HEK293 (cell line): ENCODE measurements at regions not wholly inside any gene's neighbourhood (a gene's known extent, or its start where the extent isn't known, plus 50 kb on each side); places are given as distances from the start of the nearest gene placed in this dataset.

Source experiments
- BCL11B ChIP-seq: fragments of 450-650 bp; formaldehyde crosslinking; IDR thresholded peaks from 2 replicates; pipeline ENCODE4 v1.5.1; 2016; ENCODE audit warnings: low read depth, missing biosample characterization, missing genetic modification characterization
- GLIS1 ChIP-seq: fragments of 450-650 bp; formaldehyde crosslinking; IDR thresholded peaks from 2 replicates; pipeline ENCODE4 v1.5.1; 2016; ENCODE audit warnings: missing biosample characterization, missing genetic modification characterization
- IKZF3 ChIP-seq: fragments of 450-650 bp; IDR thresholded peaks from 2 replicates; pipeline ENCODE4 v1.5.0; 2018; ENCODE audit warnings: missing biosample characterization, mild to moderate bottlenecking, missing genetic modification characterization, moderate library complexity
- SP7 ChIP-seq: fragments of 450-650 bp; formaldehyde crosslinking; IDR thresholded peaks from 2 replicates; pipeline ENCODE4 v1.5.1; 2016; ENCODE audit warnings: missing biosample characterization, missing genetic modification characterization
- TCF7L2 ChIP-seq: IDR thresholded peaks from 2 replicates; pipeline ENCODE4 v1.6.1; 2011; ENCODE audit warnings: low read depth, mild to moderate bottlenecking, inconsistent platforms, low read length, moderate library complexity, borderline replicate concordance
- ZNF514 ChIP-seq: fragments of 450-650 bp; formaldehyde crosslinking; IDR thresholded peaks from 2 replicates; pipeline ENCODE4 v1.5.1; 2016; ENCODE audit warnings: missing biosample characterization, missing genetic modification characterization
- TF ChIP-seq, protein P1 (sequence below): fragments of 450-650 bp; formaldehyde crosslinking; IDR thresholded peaks from 2 replicates; pipeline ENCODE4 v1.5.1; 2016; ENCODE audit warnings: missing biosample characterization, missing genetic modification characterization
- TF ChIP-seq, protein P2 (sequence below): fragments of 450-650 bp; formaldehyde crosslinking; IDR thresholded peaks from 2 replicates; pipeline ENCODE4 v1.5.1; 2016; ENCODE audit warnings: missing biosample characterization, missing genetic modification characterization

DNA sequence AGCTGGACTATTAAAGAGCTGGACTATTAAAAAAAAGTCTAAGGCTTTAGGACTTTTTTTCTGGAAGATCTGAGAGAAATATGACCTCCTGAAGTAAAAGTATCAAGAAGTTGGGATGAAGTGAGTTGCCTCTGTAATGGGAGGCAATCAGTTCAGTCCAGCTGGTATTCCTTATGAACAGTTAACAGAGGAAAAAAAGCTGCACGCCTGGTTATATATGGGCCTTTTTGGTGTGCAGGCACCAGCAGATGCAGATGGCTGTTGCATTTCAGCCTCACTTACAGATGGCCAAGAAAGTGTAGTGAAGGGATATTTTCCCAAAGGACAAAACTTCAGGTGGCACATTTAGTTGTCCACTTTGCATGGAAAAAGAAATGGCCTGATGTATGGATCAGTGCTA, 70.3 kb upstream of the ELOVL5 start:
- TF ChIP-seq SP7 (tag by site-specific recombination) (no peak), ZNF514 (no peak), GLIS1 (tag by site-specific recombination) (no peak), IKZF3 (tag by site-specific recombination) (no peak), BCL11B (tag by site-specific recombination) (no peak), TCF7L2 (no peak)
- TF ChIP-seq, protein P1, sequence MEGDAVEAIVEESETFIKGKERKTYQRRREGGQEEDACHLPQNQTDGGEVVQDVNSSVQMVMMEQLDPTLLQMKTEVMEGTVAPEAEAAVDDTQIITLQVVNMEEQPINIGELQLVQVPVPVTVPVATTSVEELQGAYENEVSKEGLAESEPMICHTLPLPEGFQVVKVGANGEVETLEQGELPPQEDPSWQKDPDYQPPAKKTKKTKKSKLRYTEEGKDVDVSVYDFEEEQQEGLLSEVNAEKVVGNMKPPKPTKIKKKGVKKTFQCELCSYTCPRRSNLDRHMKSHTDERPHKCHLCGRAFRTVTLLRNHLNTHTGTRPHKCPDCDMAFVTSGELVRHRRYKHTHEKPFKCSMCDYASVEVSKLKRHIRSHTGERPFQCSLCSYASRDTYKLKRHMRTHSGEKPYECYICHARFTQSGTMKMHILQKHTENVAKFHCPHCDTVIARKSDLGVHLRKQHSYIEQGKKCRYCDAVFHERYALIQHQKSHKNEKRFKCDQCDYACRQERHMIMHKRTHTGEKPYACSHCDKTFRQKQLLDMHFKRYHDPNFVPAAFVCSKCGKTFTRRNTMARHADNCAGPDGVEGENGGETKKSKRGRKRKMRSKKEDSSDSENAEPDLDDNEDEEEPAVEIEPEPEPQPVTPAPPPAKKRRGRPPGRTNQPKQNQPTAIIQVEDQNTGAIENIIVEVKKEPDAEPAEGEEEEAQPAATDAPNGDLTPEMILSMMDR (tag by site-specific recombination) = no peak
- TF ChIP-seq, protein P2, sequence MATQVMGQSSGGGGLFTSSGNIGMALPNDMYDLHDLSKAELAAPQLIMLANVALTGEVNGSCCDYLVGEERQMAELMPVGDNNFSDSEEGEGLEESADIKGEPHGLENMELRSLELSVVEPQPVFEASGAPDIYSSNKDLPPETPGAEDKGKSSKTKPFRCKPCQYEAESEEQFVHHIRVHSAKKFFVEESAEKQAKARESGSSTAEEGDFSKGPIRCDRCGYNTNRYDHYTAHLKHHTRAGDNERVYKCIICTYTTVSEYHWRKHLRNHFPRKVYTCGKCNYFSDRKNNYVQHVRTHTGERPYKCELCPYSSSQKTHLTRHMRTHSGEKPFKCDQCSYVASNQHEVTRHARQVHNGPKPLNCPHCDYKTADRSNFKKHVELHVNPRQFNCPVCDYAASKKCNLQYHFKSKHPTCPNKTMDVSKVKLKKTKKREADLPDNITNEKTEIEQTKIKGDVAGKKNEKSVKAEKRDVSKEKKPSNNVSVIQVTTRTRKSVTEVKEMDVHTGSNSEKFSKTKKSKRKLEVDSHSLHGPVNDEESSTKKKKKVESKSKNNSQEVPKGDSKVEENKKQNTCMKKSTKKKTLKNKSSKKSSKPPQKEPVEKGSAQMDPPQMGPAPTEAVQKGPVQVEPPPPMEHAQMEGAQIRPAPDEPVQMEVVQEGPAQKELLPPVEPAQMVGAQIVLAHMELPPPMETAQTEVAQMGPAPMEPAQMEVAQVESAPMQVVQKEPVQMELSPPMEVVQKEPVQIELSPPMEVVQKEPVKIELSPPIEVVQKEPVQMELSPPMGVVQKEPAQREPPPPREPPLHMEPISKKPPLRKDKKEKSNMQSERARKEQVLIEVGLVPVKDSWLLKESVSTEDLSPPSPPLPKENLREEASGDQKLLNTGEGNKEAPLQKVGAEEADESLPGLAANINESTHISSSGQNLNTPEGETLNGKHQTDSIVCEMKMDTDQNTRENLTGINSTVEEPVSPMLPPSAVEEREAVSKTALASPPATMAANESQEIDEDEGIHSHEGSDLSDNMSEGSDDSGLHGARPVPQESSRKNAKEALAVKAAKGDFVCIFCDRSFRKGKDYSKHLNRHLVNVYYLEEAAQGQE = no peak
